DND-41 (cell line): ENCODE measurements at regions not wholly inside any gene's neighbourhood (a gene's known extent, or its start where the extent isn't known, plus 50 kb on each side); places are given as distances from the start of the nearest gene placed in this dataset.

ENCODE experiments used
- EZH2 ChIP-seq: IDR thresholded peaks from 3 replicates; pipeline ENCODE4 v1.6.1; 2012; ENCODE audit warnings: borderline replicate concordance, low read depth, mild to moderate bottlenecking, moderate library complexity, low read length, inconsistent platforms; ENCODE audit not compliant: severe bottlenecking
- TF ChIP-seq, protein P1 (sequence below): IDR thresholded peaks from 2 replicates; pipeline ENCODE4 v1.5.1; 2012; ENCODE audit warnings: borderline replicate concordance, low read length, moderate library complexity, mild to moderate bottlenecking; ENCODE audit not compliant: poor library complexity, severe bottlenecking; ENCODE audit errors: extremely low read depth

GRCh38 chr16:75983296-75983695 lies 257.0 kb upstream of the CPHXL start:
- TF ChIP-seq, protein P1, sequence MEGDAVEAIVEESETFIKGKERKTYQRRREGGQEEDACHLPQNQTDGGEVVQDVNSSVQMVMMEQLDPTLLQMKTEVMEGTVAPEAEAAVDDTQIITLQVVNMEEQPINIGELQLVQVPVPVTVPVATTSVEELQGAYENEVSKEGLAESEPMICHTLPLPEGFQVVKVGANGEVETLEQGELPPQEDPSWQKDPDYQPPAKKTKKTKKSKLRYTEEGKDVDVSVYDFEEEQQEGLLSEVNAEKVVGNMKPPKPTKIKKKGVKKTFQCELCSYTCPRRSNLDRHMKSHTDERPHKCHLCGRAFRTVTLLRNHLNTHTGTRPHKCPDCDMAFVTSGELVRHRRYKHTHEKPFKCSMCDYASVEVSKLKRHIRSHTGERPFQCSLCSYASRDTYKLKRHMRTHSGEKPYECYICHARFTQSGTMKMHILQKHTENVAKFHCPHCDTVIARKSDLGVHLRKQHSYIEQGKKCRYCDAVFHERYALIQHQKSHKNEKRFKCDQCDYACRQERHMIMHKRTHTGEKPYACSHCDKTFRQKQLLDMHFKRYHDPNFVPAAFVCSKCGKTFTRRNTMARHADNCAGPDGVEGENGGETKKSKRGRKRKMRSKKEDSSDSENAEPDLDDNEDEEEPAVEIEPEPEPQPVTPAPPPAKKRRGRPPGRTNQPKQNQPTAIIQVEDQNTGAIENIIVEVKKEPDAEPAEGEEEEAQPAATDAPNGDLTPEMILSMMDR: no peak
- no peak for TF ChIP-seq EZH2
